HG02623 (cell line): ENCODE measurements at regions not wholly inside any gene's neighbourhood (a gene's known extent, or its start where the extent isn't known, plus 50 kb on each side); places are given as distances from the start of the nearest gene placed in this dataset.

Experiments used
- ATAC-seq: cut with Tn5 transposase; IDR thresholded peaks from one replicate; pipeline ENCODE4 v1.9.1; 2021; ENCODE audit warnings: moderate library complexity; ENCODE audit not compliant: unreplicated experiment

GRCh38 chr6:133748628-133749027 lies 140.3 kb upstream of the TCF21 start:
- no peak for ATAC-seq

- ATAC-seq = no peak
Observed at GRCh38 chr6:133749427-133749826, 139.5 kb upstream of the TCF21 start.

- no peak for ATAC-seq
Observed at GRCh38 chr6:133752129-133752528, 136.8 kb upstream of the TCF21 start.

- ATAC-seq = no peak
Observed at GRCh38 chr6:133753756-133754155, 135.2 kb upstream of the TCF21 start.

GRCh38 chr6:133754298-133754697 lies 134.6 kb upstream of the TCF21 start:
- no peak for ATAC-seq

GRCh38 chr6:133756078-133756695 lies 132.7 kb upstream of the TCF21 start:
- ATAC-seq = no peak

GRCh38 chr6:133757335-133757734 lies 131.6 kb upstream of the TCF21 start:
- ATAC-seq = no peak

GRCh38 chr6:133758815-133759335 lies 130.0 kb upstream of the TCF21 start:
- ATAC-seq = no peak

- no peak for ATAC-seq
Observed at GRCh38 chr6:133759524-133759923, 129.4 kb upstream of the TCF21 start.

- ATAC-seq = no peak
Observed at GRCh38 chr6:133761706-133762105, 127.2 kb upstream of the TCF21 start.

GRCh38 chr6:133764008-133764753 lies 124.7 kb upstream of the TCF21 start:
- no peak for ATAC-seq

- ATAC-seq = no peak
Observed at GRCh38 chr6:133764754-133765208, 124.1 kb upstream of the TCF21 start.

GRCh38 chr6:133767357-133767970 lies 121.4 kb upstream of the TCF21 start:
- ATAC-seq = no peak

- no peak for ATAC-seq
Observed at GRCh38 chr6:133768656-133769295, 120.1 kb upstream of the TCF21 start.

GRCh38 chr6:133769463-133769862 lies 119.5 kb upstream of the TCF21 start:
- ATAC-seq = no peak

- no peak for ATAC-seq
Observed at GRCh38 chr6:133772567-133772966, 116.3 kb upstream of the TCF21 start.

- no peak for ATAC-seq
Observed at GRCh38 chr6:133773776-133774175, 115.1 kb upstream of the TCF21 start.

- no peak for ATAC-seq
Observed at GRCh38 chr6:133774356-133774755, 114.6 kb upstream of the TCF21 start.

GRCh38 chr6:133778414-133779130 lies 110.3 kb upstream of the TCF21 start:
- ATAC-seq = no peak

GRCh38 chr6:133779916-133780695 lies 108.8 kb upstream of the TCF21 start:
- ATAC-seq = no peak
